Activated T-cell treated with anti-CD3 and anti-CD28 coated beads, Interleukin-2, amount 50 U/mL, for 72 hours (primary cell): ENCODE measurements at regions not wholly inside any gene's neighbourhood (a gene's known extent, or its start where the extent isn't known, plus 50 kb on each side); places are given as distances from the start of the nearest gene placed in this dataset.

Source experiments
- ATAC-seq, 2 donors: fragments of 150-1000 bp; cut with Tn5 transposase; replicated peaks in 1 of 2; 2 replicates each; pipeline ENCODE4 v1.10.0; 2021; ENCODE audit warnings: moderate library complexity in 2 of 2, mild to moderate bottlenecking in 1 of 2
- DNase-seq, 2 donors: peaks; one replicate each; pipeline ENCODE4 v3.0.0; 2021 to 2022; ENCODE audit warnings: mixed read lengths in 1 of 2
- H3K27ac Mint-ChIP-seq: one replicate; pipeline ENCODE4 v1.8.0; 2022; ENCODE audit warnings: mild to moderate bottlenecking, moderate library complexity, mixed read lengths
- H3K27me3 Mint-ChIP-seq: one replicate; pipeline ENCODE4 v1.8.0; 2022; ENCODE audit warnings: low read depth, mixed read lengths
- H3K36me3 Mint-ChIP-seq, 2 donors: one replicate each; pipeline ENCODE4 v1.8.0; 2022; ENCODE audit warnings: mixed read lengths in 2 of 2, mild to moderate bottlenecking in 1 of 2; ENCODE audit not compliant: insufficient read depth in 2 of 2
- H3K4me1 Mint-ChIP-seq: one replicate; pipeline ENCODE4 v1.8.0; 2022; ENCODE audit warnings: low read depth, mixed read lengths
- H3K4me3 Mint-ChIP-seq, 2 donors: one replicate each; pipeline ENCODE4 v1.8.0; 2022; ENCODE audit warnings: mild to moderate bottlenecking in 2 of 2, mixed read lengths in 2 of 2, moderate library complexity in 2 of 2
- H3K9me3 Mint-ChIP-seq, 2 donors: one replicate each; pipeline ENCODE4 v1.8.0; 2022; ENCODE audit warnings: mixed read lengths in 2 of 2

GRCh38 chrX:151796576-151796975 lies 62.0 kb downstream of the CNGA2 start:
- DNase-seq (no peak), ATAC-seq (no peak)
- Mint-ChIP-seq H3K4me1 (no peaks in the 10 kb centered on the region), H3K27me3 (peaks cover 72% of the 10 kb centered on the region), H3K27ac (no peak overlapping the region), H3K36me3 (no peaks in the 10 kb centered on the region), H3K4me3 (no peak overlapping the region), H3K9me3 (peaks cover 0 to 2% of the 10 kb centered on the region in 2 donors)

- Mint-ChIP-seq H3K4me3 (no peak overlapping the region), H3K27ac (no peak overlapping the region), H3K4me1 (no peaks in the 10 kb centered on the region), H3K27me3 (peaks cover 37% of the 10 kb centered on the region), H3K36me3 (no peaks in the 10 kb centered on the region), H3K9me3 (no peaks in the 10 kb centered on the region)
- DNase-seq (no peak), ATAC-seq (no peak)
Observed at GRCh38 chrX:151801980-151802379, 67.4 kb downstream of the CNGA2 start.

GRCh38 chrX:151806967-151807540 lies 72.5 kb downstream of the CNGA2 start:
- Mint-ChIP-seq H3K4me3 (no peak overlapping the region), H3K9me3 (peaks cover 0 to 4% of the 10 kb centered on the region in 2 donors), H3K36me3 (no peaks in the 10 kb centered on the region), H3K27ac (no peak overlapping the region), H3K27me3 (peaks cover 26% of the 10 kb centered on the region), H3K4me1 (no peaks in the 10 kb centered on the region)
- ATAC-seq (no peak), DNase-seq (no peak)

GRCh38 chrX:151812661-151813060 lies 78.1 kb downstream of the CNGA2 start:
- Mint-ChIP-seq H3K27ac (no peak overlapping the region), H3K36me3 (no peaks in the 10 kb centered on the region), H3K9me3 (peaks cover 0 to 4% of the 10 kb centered on the region in 2 donors), H3K4me3 (no peak overlapping the region), H3K4me1 (no peaks in the 10 kb centered on the region), H3K27me3 (peaks cover 22% of the 10 kb centered on the region)
- ATAC-seq (no peak), DNase-seq (no peak)

GRCh38 chrX:151814767-151815166 lies 80.2 kb downstream of the CNGA2 start:
- no peak for DNase-seq
- H3K27ac Mint-ChIP-seq: no peak overlapping the region
- H3K27me3 Mint-ChIP-seq: peaks cover 12% of the 10 kb centered on the region
- H3K4me1 Mint-ChIP-seq: no peaks in the 10 kb centered on the region
- ATAC-seq: no peak
- no peaks in the 10 kb centered on the region for H3K9me3 Mint-ChIP-seq
- no peak overlapping the region for H3K4me3 Mint-ChIP-seq
- H3K36me3 Mint-ChIP-seq: no peaks in the 10 kb centered on the region

- H3K27ac Mint-ChIP-seq: no peak overlapping the region
- H3K4me3 Mint-ChIP-seq: no peak overlapping the region
- H3K36me3 Mint-ChIP-seq: no peaks in the 10 kb centered on the region
- no peak for DNase-seq
- no peak for ATAC-seq
- H3K4me1 Mint-ChIP-seq: no peaks in the 10 kb centered on the region
- no peaks in the 10 kb centered on the region for H3K9me3 Mint-ChIP-seq
- peaks cover 11% of the 10 kb centered on the region for H3K27me3 Mint-ChIP-seq
Observed at GRCh38 chrX:151815398-151815797, 80.9 kb downstream of the CNGA2 start.

GRCh38 chrX:151816934-151817333 lies 82.4 kb downstream of the CNGA2 start:
- Mint-ChIP-seq H3K4me1 (no peaks in the 10 kb centered on the region), H3K27me3 (peaks cover 7% of the 10 kb centered on the region), H3K36me3 (no peaks in the 10 kb centered on the region), H3K27ac (no peak overlapping the region), H3K4me3 (no peak overlapping the region), H3K9me3 (no peaks in the 10 kb centered on the region)
- DNase-seq (no peak), ATAC-seq (no peak)

- DNase-seq (no peak), ATAC-seq (no peak)
- peaks cover 1% of the 10 kb centered on the region for H3K27me3 Mint-ChIP-seq
- H3K9me3 Mint-ChIP-seq: no peaks in the 10 kb centered on the region
- no peaks in the 10 kb centered on the region for H3K4me1 Mint-ChIP-seq
- no peak overlapping the region for H3K27ac Mint-ChIP-seq
- H3K36me3 Mint-ChIP-seq: no peaks in the 10 kb centered on the region
- no peak overlapping the region for H3K4me3 Mint-ChIP-seq
Observed at GRCh38 chrX:151818828-151819227, 84.3 kb downstream of the CNGA2 start.

GRCh38 chrX:151821226-151821625 lies 86.7 kb downstream of the CNGA2 start:
- DNase-seq (no peak), ATAC-seq (no peak)
- Mint-ChIP-seq H3K4me1 (no peaks in the 10 kb centered on the region), H3K4me3 (no peak overlapping the region), H3K27me3 (peaks cover 4% of the 10 kb centered on the region), H3K27ac (no peak overlapping the region), H3K36me3 (no peaks in the 10 kb centered on the region), H3K9me3 (no peaks in the 10 kb centered on the region)

GRCh38 chrX:151825007-151825406 lies 87.7 kb upstream of the MAGEA4 start:
- no peaks in the 10 kb centered on the region for H3K4me1 Mint-ChIP-seq
- no peaks in the 10 kb centered on the region for H3K36me3 Mint-ChIP-seq
- H3K27ac Mint-ChIP-seq: no peak overlapping the region
- ATAC-seq (no peak), DNase-seq (no peak)
- no peak overlapping the region for H3K4me3 Mint-ChIP-seq
- H3K9me3 Mint-ChIP-seq: no peaks in the 10 kb centered on the region
- H3K27me3 Mint-ChIP-seq: peaks cover 11% of the 10 kb centered on the region

- DNase-seq: no peak
- no peak overlapping the region for H3K27ac Mint-ChIP-seq
Observed at GRCh38 chrX:151825925-151826485, 86.7 kb upstream of the MAGEA4 start.

GRCh38 chrX:151828439-151829080 lies 84.1 kb upstream of the MAGEA4 start:
- ATAC-seq (no peak), DNase-seq (no peak)
- H3K27me3 Mint-ChIP-seq: peaks cover 19% of the 10 kb centered on the region
- H3K4me3 Mint-ChIP-seq: no peak overlapping the region
- no peaks in the 10 kb centered on the region for H3K4me1 Mint-ChIP-seq
- no peak overlapping the region for H3K27ac Mint-ChIP-seq
- no peaks in the 10 kb centered on the region for H3K9me3 Mint-ChIP-seq
- H3K36me3 Mint-ChIP-seq: no peaks in the 10 kb centered on the region

More at GRCh38 chrX:151825925-151826485, 86.7 kb upstream of the MAGEA4 start:
- Mint-ChIP-seq H3K36me3 (no peaks in the 10 kb centered on the region), H3K4me1 (no peaks in the 10 kb centered on the region), H3K4me3 (no peak overlapping the region), H3K9me3 (no peaks in the 10 kb centered on the region), H3K27me3 (peaks cover 11% of the 10 kb centered on the region)
- ATAC-seq: no peak

GRCh38 chrX:151830911-151831310 lies 81.8 kb upstream of the MAGEA4 start:
- peaks cover 36% of the 10 kb centered on the region for H3K27me3 Mint-ChIP-seq
- DNase-seq (no peak), ATAC-seq (no peak)
- no peaks in the 10 kb centered on the region for H3K36me3 Mint-ChIP-seq
- no peak overlapping the region for H3K27ac Mint-ChIP-seq
- no peaks in the 10 kb centered on the region for H3K9me3 Mint-ChIP-seq
- no peak overlapping the region for H3K4me3 Mint-ChIP-seq
- no peaks in the 10 kb centered on the region for H3K4me1 Mint-ChIP-seq

GRCh38 chrX:151852294-151852693 lies 60.4 kb upstream of the MAGEA4 start:
- DNase-seq (no peak), ATAC-seq (no peak)
- no peak overlapping the region for H3K27ac Mint-ChIP-seq
- H3K27me3 Mint-ChIP-seq: peaks cover 43% of the 10 kb centered on the region
- H3K9me3 Mint-ChIP-seq: peaks cover 0 to 2% of the 10 kb centered on the region in 2 donors
- no peaks in the 10 kb centered on the region for H3K4me1 Mint-ChIP-seq
- no peak overlapping the region for H3K4me3 Mint-ChIP-seq
- H3K36me3 Mint-ChIP-seq: no peaks in the 10 kb centered on the region
